Activated effector memory CD4-positive, alpha-beta T cell treated with Interleukin-2 at 50 U/mL for 16 hours (primary cell): ENCODE measurements at regions not wholly inside any gene's neighbourhood (a gene's known extent, or its start where the extent isn't known, plus 50 kb on each side); places are given as distances from the start of the nearest gene placed in this dataset.

Source experiments
- DNase-seq: peaks from one replicate; pipeline ENCODE4 v3.0.0-alpha.2; 2020

GRCh38 chr1:201778279-201779065 lies 50.5 kb upstream of the IPO9 start:
- no peak for DNase-seq
